ENCODE measurements at regions not wholly inside any gene's neighbourhood (a gene's known extent, or its start where the extent isn't known, plus 50 kb on each side); places are given as distances from the start of the nearest gene placed in this dataset.

- TF ChIP-seq SP1 (CRISPR knock-in tag; IDR thresholded peaks at IDR 0.05) (no peak), PKNOX1 (IDR thresholded peaks at IDR 0.05) (no peak), L3MBTL2 (IDR thresholded peaks at IDR 0.05) (no peak), NFIC (IDR thresholded peaks at IDR 0.05) (no peak), TCF7L2 (IDR thresholded peaks at IDR 0.05; ENCODE audit: low read depth, low read length) (no peak), ZNF274 (IDR thresholded peaks at IDR 0.05; ENCODE audit: borderline replicate concordance, low read depth, low read length) (no peak)
These were observed 267.6 kb upstream of the MDFIC2 start for GRCh38 chr3:70580021-70580420.
